Fibroblast of lung (primary cell): ENCODE measurements at regions not wholly inside any gene's neighbourhood (a gene's known extent, or its start where the extent isn't known, plus 50 kb on each side); places are given as distances from the start of the nearest gene placed in this dataset.
"Not testable (repeated sequence)": the region's sequence is repeated elsewhere in the genome, so short reads cannot be mapped to it uniquely, and the experiment has no call there.

Source experiments
- DNase-seq, 2 donors: peaks; one replicate each; pipeline versions ENCODE4 v3.0.0 to v3.0.0-alpha.2; 2010; ENCODE audit warnings: low read depth in 2 of 2
- H2AFZ ChIP-seq: 2 replicates; pipeline ENCODE4 v1.5.1; 2012; ENCODE audit warnings: low read length, control low read depth, inconsistent platforms
- H3K27ac ChIP-seq: 2 replicates; pipeline ENCODE4 v1.5.1; 2011; ENCODE audit warnings: low read length, control low read depth; ENCODE audit not compliant: insufficient read depth
- H3K27me3 ChIP-seq: 2 replicates; pipeline ENCODE4 v1.5.1; 2011; ENCODE audit warnings: mild to moderate bottlenecking, low read length; ENCODE audit not compliant: control insufficient read depth, insufficient read depth
- H3K36me3 ChIP-seq: 2 replicates; pipeline ENCODE4 v1.5.1; 2011; ENCODE audit warnings: low read length; ENCODE audit not compliant: control insufficient read depth, insufficient read depth
- H3K4me1 ChIP-seq: 2 replicates; pipeline ENCODE4 v1.5.1; 2011; ENCODE audit warnings: low read length; ENCODE audit not compliant: control insufficient read depth, insufficient read depth; ENCODE audit errors: extremely low read depth
- H3K4me2 ChIP-seq: 2 replicates; pipeline ENCODE4 v1.5.1; 2011; ENCODE audit warnings: low read length, control low read depth; ENCODE audit not compliant: insufficient read depth; ENCODE audit errors: extremely low read depth
- H3K4me3 ChIP-seq, 4 experiments: fragments of 200-600 bp in 1 of 4; sonication (generic) in 1 of 4; replicated peaks in 1 of 4; 2 replicates each; pipeline ENCODE4 v1.5.1; 2011 to 2016; ENCODE audit warnings: low read length in 4 of 4, low read depth in 3 of 4, mild to moderate bottlenecking in 3 of 4, control low read depth in 2 of 4, inconsistent platforms in 1 of 4, mixed read lengths in 1 of 4; ENCODE audit not compliant: insufficient read depth in 1 of 4; ENCODE audit errors: control extremely low read depth in 1 of 4
- H3K79me2 ChIP-seq: 2 replicates; pipeline ENCODE4 v1.5.1; 2012; ENCODE audit warnings: mild to moderate bottlenecking, low read length, inconsistent platforms; ENCODE audit not compliant: control insufficient read depth, insufficient read depth
- H3K9ac ChIP-seq: 2 replicates; pipeline ENCODE4 v1.5.1; 2011; ENCODE audit warnings: mild to moderate bottlenecking, low read length, control low read depth; ENCODE audit not compliant: insufficient read depth
- H3K9me3 ChIP-seq: 2 replicates; pipeline ENCODE4 v1.5.1; 2012; ENCODE audit warnings: low read depth, low read length; ENCODE audit not compliant: control insufficient read depth, insufficient read depth
- H4K20me1 ChIP-seq: 2 replicates; pipeline ENCODE4 v1.5.1; 2011; ENCODE audit warnings: low read length; ENCODE audit not compliant: control insufficient read depth, insufficient read depth; ENCODE audit errors: extremely low read depth

- not testable (repeated sequence) for H3K4me1 ChIP-seq, H3K9ac ChIP-seq, H3K79me2 ChIP-seq, H4K20me1 ChIP-seq, H3K27me3 ChIP-seq, H2AFZ ChIP-seq, DNase-seq, H3K9me3 ChIP-seq, H3K4me2 ChIP-seq, H3K36me3 ChIP-seq, H3K27ac ChIP-seq, H3K4me3 ChIP-seq
Observed at GRCh38 chr2:87547106-87547505, 200.8 kb upstream of the PLGLB2 start.

- not testable (repeated sequence) for H4K20me1 ChIP-seq, H3K4me1 ChIP-seq, H2AFZ ChIP-seq, H3K36me3 ChIP-seq, H3K27ac ChIP-seq, H3K79me2 ChIP-seq, H3K4me2 ChIP-seq, H3K27me3 ChIP-seq, DNase-seq, H3K9me3 ChIP-seq, H3K9ac ChIP-seq, H3K4me3 ChIP-seq
Observed at GRCh38 chr2:87547966-87548365, 199.9 kb upstream of the PLGLB2 start.

GRCh38 chr2:87548681-87549536 is 199.0 kb upstream of the PLGLB2 start:
- H3K4me3 ChIP-seq, H3K4me1 ChIP-seq, H2AFZ ChIP-seq, H3K27ac ChIP-seq, H3K4me2 ChIP-seq, H3K36me3 ChIP-seq, H3K9me3 ChIP-seq, H4K20me1 ChIP-seq, H3K79me2 ChIP-seq, DNase-seq, H3K27me3 ChIP-seq, H3K9ac ChIP-seq: not testable (repeated sequence)

GRCh38 chr2:87549561-87550202 is 198.2 kb upstream of the PLGLB2 start:
- not testable (repeated sequence) for H3K4me3 ChIP-seq, DNase-seq, H4K20me1 ChIP-seq

GRCh38 chr2:87554678-87555077 is 193.2 kb upstream of the PLGLB2 start:
- not testable (repeated sequence) for H3K9me3 ChIP-seq, H3K27me3 ChIP-seq, H3K4me2 ChIP-seq, H4K20me1 ChIP-seq, H3K79me2 ChIP-seq, H3K36me3 ChIP-seq, H3K27ac ChIP-seq, H3K4me1 ChIP-seq, H2AFZ ChIP-seq, DNase-seq, H3K4me3 ChIP-seq, H3K9ac ChIP-seq

More at GRCh38 chr2:87549561-87550202, 198.2 kb upstream of the PLGLB2 start:
- not testable (repeated sequence) for H3K4me1 ChIP-seq, H3K27ac ChIP-seq, H3K9ac ChIP-seq, H3K79me2 ChIP-seq, H2AFZ ChIP-seq, H3K36me3 ChIP-seq, H3K9me3 ChIP-seq, H3K27me3 ChIP-seq, H3K4me2 ChIP-seq

- H3K79me2 ChIP-seq, H3K27ac ChIP-seq, H3K9me3 ChIP-seq, H2AFZ ChIP-seq, H3K27me3 ChIP-seq, H3K9ac ChIP-seq, H4K20me1 ChIP-seq, H3K4me1 ChIP-seq, H3K36me3 ChIP-seq, H3K4me2 ChIP-seq, H3K4me3 ChIP-seq: not testable (repeated sequence)
- peak in 1 of 2 donors; percentile 6 for DNase-seq
Observed at GRCh38 chr2:87555082-87555481, 192.8 kb upstream of the PLGLB2 start.
